Astrocyte (in vitro differentiated cells and primary cell): ENCODE measurements at regions not wholly inside any gene's neighbourhood (a gene's known extent, or its start where the extent isn't known, plus 50 kb on each side); places are given as distances from the start of the nearest gene placed in this dataset.

Source experiments
- EZH2 ChIP-seq: IDR thresholded peaks from 2 replicates; pipeline ENCODE4 v1.6.1; 2012; ENCODE audit warnings: mild to moderate bottlenecking, low read length, inconsistent platforms; ENCODE audit not compliant: insufficient read depth
- TF ChIP-seq, protein P1 (sequence below): IDR thresholded peaks from 2 replicates; pipeline ENCODE4 v1.5.1; 2011; ENCODE audit warnings: low read depth, mild to moderate bottlenecking, inconsistent platforms, low read length, moderate library complexity; ENCODE audit not compliant: insufficient read depth

DNA sequence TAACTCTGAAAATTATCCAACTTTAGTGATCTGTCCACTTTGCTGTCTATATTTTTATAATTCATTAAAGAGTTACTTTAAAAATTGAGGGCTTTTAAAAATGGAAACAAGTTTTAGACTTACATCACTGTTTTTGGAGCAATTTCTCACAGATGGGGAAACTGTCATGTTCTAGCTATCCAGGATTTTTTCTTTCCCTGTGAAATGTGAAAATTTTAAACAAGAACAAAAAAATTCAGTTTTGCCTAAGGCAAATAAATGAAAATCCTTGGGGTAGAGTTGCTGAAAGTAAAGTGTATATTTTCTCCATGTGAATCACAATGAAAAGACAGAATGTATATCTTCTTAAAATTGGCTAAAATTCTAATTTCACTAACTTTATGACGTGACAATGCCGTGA is 553.7 kb downstream of the MCTP2 start:
- TF ChIP-seq, protein P1, sequence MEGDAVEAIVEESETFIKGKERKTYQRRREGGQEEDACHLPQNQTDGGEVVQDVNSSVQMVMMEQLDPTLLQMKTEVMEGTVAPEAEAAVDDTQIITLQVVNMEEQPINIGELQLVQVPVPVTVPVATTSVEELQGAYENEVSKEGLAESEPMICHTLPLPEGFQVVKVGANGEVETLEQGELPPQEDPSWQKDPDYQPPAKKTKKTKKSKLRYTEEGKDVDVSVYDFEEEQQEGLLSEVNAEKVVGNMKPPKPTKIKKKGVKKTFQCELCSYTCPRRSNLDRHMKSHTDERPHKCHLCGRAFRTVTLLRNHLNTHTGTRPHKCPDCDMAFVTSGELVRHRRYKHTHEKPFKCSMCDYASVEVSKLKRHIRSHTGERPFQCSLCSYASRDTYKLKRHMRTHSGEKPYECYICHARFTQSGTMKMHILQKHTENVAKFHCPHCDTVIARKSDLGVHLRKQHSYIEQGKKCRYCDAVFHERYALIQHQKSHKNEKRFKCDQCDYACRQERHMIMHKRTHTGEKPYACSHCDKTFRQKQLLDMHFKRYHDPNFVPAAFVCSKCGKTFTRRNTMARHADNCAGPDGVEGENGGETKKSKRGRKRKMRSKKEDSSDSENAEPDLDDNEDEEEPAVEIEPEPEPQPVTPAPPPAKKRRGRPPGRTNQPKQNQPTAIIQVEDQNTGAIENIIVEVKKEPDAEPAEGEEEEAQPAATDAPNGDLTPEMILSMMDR, result no peak
- TF ChIP-seq EZH2, result no peak
